SHP77 (cell line): ENCODE measurements at regions not wholly inside any gene's neighbourhood (a gene's known extent, or its start where the extent isn't known, plus 50 kb on each side); places are given as distances from the start of the nearest gene placed in this dataset.

ENCODE experiments used
- DNase-seq, 2 experiments: peaks; one replicate each; lab custom pipeline; 2025; lab: John Stamatoyannopoulos, UW

- no peak for DNase-seq
Observed at GRCh38 chr6:163835439-163836171, 421.1 kb downstream of the QKI start.

GRCh38 chr6:163834226-163834970 lies 419.9 kb downstream of the QKI start:
- DNase-seq: no peak

GRCh38 chr6:163831736-163832135 lies 417.2 kb downstream of the QKI start:
- DNase-seq: no peak

- no peak for DNase-seq
Observed at GRCh38 chr6:163830641-163831040, 416.1 kb downstream of the QKI start.

- no peak for DNase-seq
Observed at GRCh38 chr6:163828038-163828795, 413.7 kb downstream of the QKI start.

GRCh38 chr6:163827143-163827542 lies 412.6 kb downstream of the QKI start:
- DNase-seq: no peak

- no peak for DNase-seq
Observed at GRCh38 chr6:163826629-163827028, 412.1 kb downstream of the QKI start.

GRCh38 chr6:163825033-163825432 lies 410.5 kb downstream of the QKI start:
- no peak for DNase-seq

GRCh38 chr6:163823577-163823976 lies 409.1 kb downstream of the QKI start:
- no peak for DNase-seq

GRCh38 chr6:163820745-163821458 lies 406.4 kb downstream of the QKI start:
- no peak for DNase-seq

- DNase-seq: no peak
Observed at GRCh38 chr6:163820171-163820570, 405.7 kb downstream of the QKI start.

GRCh38 chr6:163818719-163819118 lies 404.2 kb downstream of the QKI start:
- DNase-seq: no peak

GRCh38 chr6:163816441-163816840 lies 401.9 kb downstream of the QKI start:
- no peak for DNase-seq

- DNase-seq: no peak
Observed at GRCh38 chr6:163815796-163816195, 401.3 kb downstream of the QKI start.

- no peak for DNase-seq
Observed at GRCh38 chr6:163814494-163815364, 400.2 kb downstream of the QKI start.

- DNase-seq: no peak
Observed at GRCh38 chr6:163813979-163814493, 399.5 kb downstream of the QKI start.

- DNase-seq: no peak
Observed at GRCh38 chr6:163811317-163811716, 396.8 kb downstream of the QKI start.

GRCh38 chr6:163809364-163809763 lies 394.8 kb downstream of the QKI start:
- no peak for DNase-seq

- no peak for DNase-seq
Observed at GRCh38 chr6:163808871-163809270, 394.4 kb downstream of the QKI start.

GRCh38 chr6:163808231-163808630 lies 393.7 kb downstream of the QKI start:
- DNase-seq: no peak
